ENCODE measurements at regions not wholly inside any gene's neighbourhood (a gene's known extent, or its start where the extent isn't known, plus 50 kb on each side); places are given as distances from the start of the nearest gene placed in this dataset.
"Not testable (repeated sequence)": the region's sequence is repeated elsewhere in the genome, so short reads cannot be mapped to it uniquely, and the experiment has no call there.

- not testable (repeated sequence) for TF ChIP-seq EZH2 (IDR thresholded peaks at IDR 0.05; ENCODE audit: low read depth, low read length, severe bottlenecking); SP1 (IDR thresholded peaks at IDR 0.05; ENCODE audit: low read depth, low read length); POLR2AphosphoS5 (IDR thresholded peaks at IDR 0.05; ENCODE audit: low read depth, low read length); ATF3 (IDR thresholded peaks at IDR 0.05; ENCODE audit: insufficient read depth, low read depth, low read length); RNF2 (IDR thresholded peaks at IDR 0.05; ENCODE audit: borderline replicate concordance, low read depth, low read length, missing control alignments, poor library complexity, severe bottlenecking); ATF2 (IDR thresholded peaks at IDR 0.05; ENCODE audit: low read length); POLR2A (IDR thresholded peaks at IDR 0.05; ENCODE audit: control extremely low read depth in 1 of 2, low read depth in 2 of 2, low read length in 2 of 2); TCF12 (IDR thresholded peaks at IDR 0.05; ENCODE audit: low read depth, low read length)
Measured at GRCh38 chrX:44741458-44741857, 102.4 kb upstream of the DUSP21 start.
